Vagina (tissue), 2 donors: ENCODE measurements at regions not wholly inside any gene's neighbourhood (a gene's known extent, or its start where the extent isn't known, plus 50 kb on each side); places are given as distances from the start of the nearest gene placed in this dataset.

Source experiments
- DNase-seq, 2 donors: peaks; one replicate each; pipeline ENCODE4 v3.0.0-alpha.2; 2017; ENCODE audit errors: extremely low spot score in 2 of 2
- H3K27ac ChIP-seq: fragments of 200-600 bp; sonication (generic); one replicate; pipeline ENCODE4 v1.5.1; 2019
- H3K27me3 ChIP-seq: fragments of 200-600 bp; sonication (generic); one replicate; pipeline ENCODE4 v1.5.1; 2019
- H3K36me3 ChIP-seq, 2 donors: fragments of 200-600 bp; sonication (generic); one replicate each; pipeline ENCODE4 v1.5.1; 2017 to 2019
- H3K4me1 ChIP-seq: fragments of 200-600 bp; sonication (generic); one replicate; pipeline ENCODE4 v1.5.1; 2019
- H3K4me3 ChIP-seq, 2 donors: fragments of 200-600 bp; sonication (generic); 1 replicate in 1 of 2; 2 replicates in 1 of 2; pipeline ENCODE4 v1.5.1; 2016 to 2019
- H3K9me3 ChIP-seq: fragments of 200-600 bp; sonication (generic); one replicate; pipeline ENCODE4 v1.5.1; 2019
- POLR2A ChIP-seq, 2 donors: fragments of 450-650 bp; IDR thresholded peaks; one replicate each; pipeline ENCODE4 v1.6.1; 2017; ENCODE audit warnings: antibody characterized with exemption in 2 of 2, mild to moderate bottlenecking in 2 of 2, moderate library complexity in 2 of 2
- POLR2AphosphoS5 ChIP-seq, 2 donors: sonication (generic); formaldehyde crosslinking; IDR thresholded peaks; one replicate each; pipeline ENCODE4 v1.9.0; 2017; ENCODE audit warnings: antibody characterized with exemption in 2 of 2, mild to moderate bottlenecking in 2 of 2, low read depth in 1 of 2; ENCODE audit not compliant: insufficient read depth in 1 of 2
- intact Hi-C: fragments of 100-400 bp; cut with DNase I; formaldehyde crosslinking; loops from one replicate; pipeline ENCODE4 v1.15.1; 2023
- TF ChIP-seq, protein P1 (sequence below), 3 experiments: fragments of 450-650 bp in 2 of 3; fragments of 200-600 bp in 1 of 3; sonication (generic) in 1 of 3; IDR thresholded peaks; one replicate each; pipeline ENCODE4 v1.5.1; 2017 to 2019; ENCODE audit warnings: antibody characterized with exemption in 3 of 3, mild to moderate bottlenecking in 2 of 3, moderate library complexity in 2 of 3

DNA sequence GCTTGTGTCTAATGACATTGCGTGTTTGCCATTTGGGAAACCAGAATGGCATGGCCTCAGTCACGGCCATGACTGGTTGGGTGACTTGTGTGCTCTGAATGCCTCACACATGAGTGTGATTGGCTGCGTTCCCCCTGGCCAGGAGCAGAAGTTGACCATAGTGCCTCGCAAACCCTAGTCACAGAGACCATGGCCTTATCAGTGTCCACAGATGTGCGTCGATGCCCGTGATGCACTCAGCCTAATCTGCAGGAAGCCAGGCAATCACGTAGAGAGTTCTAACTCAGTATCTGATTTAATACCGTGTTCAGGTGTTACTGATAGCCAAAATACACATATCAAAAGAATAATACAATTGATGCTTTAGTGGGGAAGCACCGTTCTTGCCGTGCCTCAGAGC, 64.0 kb downstream of the BOLA3 start:
- no peaks in the 10 kb centered on the region for H3K4me1 ChIP-seq
- H3K27me3 ChIP-seq, result no peaks in the 10 kb centered on the region
- intact Hi-C loops, result loop anchor here (2.0 kb wide), 1 partner anchor 63 kb away; no protein-coding TSS in a partner anchor
- TF ChIP-seq, protein P1, sequence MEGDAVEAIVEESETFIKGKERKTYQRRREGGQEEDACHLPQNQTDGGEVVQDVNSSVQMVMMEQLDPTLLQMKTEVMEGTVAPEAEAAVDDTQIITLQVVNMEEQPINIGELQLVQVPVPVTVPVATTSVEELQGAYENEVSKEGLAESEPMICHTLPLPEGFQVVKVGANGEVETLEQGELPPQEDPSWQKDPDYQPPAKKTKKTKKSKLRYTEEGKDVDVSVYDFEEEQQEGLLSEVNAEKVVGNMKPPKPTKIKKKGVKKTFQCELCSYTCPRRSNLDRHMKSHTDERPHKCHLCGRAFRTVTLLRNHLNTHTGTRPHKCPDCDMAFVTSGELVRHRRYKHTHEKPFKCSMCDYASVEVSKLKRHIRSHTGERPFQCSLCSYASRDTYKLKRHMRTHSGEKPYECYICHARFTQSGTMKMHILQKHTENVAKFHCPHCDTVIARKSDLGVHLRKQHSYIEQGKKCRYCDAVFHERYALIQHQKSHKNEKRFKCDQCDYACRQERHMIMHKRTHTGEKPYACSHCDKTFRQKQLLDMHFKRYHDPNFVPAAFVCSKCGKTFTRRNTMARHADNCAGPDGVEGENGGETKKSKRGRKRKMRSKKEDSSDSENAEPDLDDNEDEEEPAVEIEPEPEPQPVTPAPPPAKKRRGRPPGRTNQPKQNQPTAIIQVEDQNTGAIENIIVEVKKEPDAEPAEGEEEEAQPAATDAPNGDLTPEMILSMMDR (IDR thresholded peaks at IDR 0.05), result no peak
- TF ChIP-seq POLR2A (IDR thresholded peaks at IDR 0.05) (no peak), POLR2AphosphoS5 (IDR thresholded peaks at IDR 0.05; ENCODE audit: insufficient read depth in 1 of 2, low read depth in 1 of 2) (no peak)
- no peak for DNase-seq
- H3K36me3 ChIP-seq, result peaks cover 0 to 9% of the 10 kb centered on the region in 2 donors
- H3K9me3 ChIP-seq, result no peaks in the 10 kb centered on the region
- no peak overlapping the region for H3K4me3 ChIP-seq
- no peak overlapping the region for H3K27ac ChIP-seq
